HG03439 (cell line): ENCODE measurements at regions not wholly inside any gene's neighbourhood (a gene's known extent, or its start where the extent isn't known, plus 50 kb on each side); places are given as distances from the start of the nearest gene placed in this dataset.

ENCODE experiments used
- ATAC-seq: cut with Tn5 transposase; IDR thresholded peaks from one replicate; pipeline ENCODE4 v1.9.1; 2021; ENCODE audit warnings: mild to moderate bottlenecking, moderate library complexity; ENCODE audit not compliant: unreplicated experiment

DNA sequence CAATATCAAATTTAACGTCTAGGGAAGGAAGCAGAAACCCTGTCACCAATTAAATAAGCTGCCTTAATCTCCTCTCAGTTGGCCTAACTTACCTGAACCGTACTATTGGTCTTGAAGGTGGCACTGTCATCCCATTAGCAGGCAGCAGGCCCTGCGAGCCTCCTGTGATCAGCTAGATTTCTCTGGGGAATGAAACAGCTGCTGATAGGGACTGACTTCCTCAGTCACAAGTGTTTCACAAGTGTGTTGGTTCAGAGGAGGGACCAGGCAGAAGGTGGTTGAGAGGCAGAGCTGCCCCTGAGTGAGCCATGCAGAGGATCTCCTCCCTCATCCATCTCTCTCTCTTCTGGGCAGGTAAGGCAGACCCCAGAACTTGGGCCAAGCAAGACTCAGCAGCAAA lies 166.8 kb downstream of the DAD1 start:
- no peak for ATAC-seq

DNA sequence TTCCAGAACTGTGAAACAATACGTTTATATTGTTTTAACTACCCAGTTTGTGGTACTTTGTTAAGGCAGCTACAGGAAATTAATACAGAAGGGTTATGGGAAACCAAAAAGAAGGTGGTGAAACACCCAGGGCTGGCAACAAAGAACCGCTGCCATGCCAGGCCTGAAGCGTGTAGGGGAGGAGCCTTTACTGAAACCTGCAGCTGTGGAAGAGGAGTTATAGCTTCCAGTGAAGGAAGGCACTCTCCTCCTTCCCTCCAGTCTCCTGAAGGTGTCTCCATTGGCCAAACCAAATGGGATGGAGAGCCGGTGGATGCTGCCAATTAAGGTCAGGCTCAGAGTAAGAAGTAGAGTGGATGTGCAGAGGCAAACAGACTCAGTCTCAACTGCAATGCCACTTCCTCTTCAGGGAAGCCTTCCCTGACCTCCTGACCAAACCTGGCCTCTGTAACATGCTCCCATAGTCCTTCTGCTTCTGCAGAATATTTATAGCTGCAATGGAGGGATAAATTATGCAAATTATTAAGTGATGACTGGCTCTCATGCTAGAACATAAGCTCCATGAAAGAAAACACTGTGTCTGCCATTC lies 168.3 kb downstream of the DAD1 start:
- ATAC-seq: no peak

GRCh38 chr14:22419620-22420019 lies 169.4 kb downstream of the DAD1 start:
- ATAC-seq: no peak

GRCh38 chr14:22418631-22419030 lies 170.4 kb downstream of the DAD1 start:
- no peak for ATAC-seq

DNA sequence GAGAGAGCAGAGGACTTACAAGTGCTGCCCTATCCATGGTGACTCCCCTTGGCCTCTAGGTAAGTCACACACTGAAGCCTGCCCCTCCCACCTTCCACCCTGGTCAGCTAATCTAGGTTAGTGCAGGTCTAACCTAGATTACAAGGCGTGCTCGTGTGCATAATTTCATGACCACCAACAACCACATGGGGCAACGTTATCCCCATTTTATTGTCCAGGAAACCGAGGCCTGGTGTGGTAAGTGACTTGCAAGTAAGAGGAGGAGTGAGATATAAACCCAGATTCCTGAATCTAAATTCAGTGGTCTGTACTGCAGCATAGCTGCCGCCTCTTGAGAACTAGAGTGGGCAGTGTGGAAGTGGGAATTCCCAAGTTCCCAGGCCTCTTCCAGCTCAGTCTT lies 171.1 kb downstream of the DAD1 start:
- ATAC-seq: no peak

- ATAC-seq: no peak
These were observed 172.8 kb downstream of the DAD1 start for GRCh38 chr14:22416193-22416592.

DNA sequence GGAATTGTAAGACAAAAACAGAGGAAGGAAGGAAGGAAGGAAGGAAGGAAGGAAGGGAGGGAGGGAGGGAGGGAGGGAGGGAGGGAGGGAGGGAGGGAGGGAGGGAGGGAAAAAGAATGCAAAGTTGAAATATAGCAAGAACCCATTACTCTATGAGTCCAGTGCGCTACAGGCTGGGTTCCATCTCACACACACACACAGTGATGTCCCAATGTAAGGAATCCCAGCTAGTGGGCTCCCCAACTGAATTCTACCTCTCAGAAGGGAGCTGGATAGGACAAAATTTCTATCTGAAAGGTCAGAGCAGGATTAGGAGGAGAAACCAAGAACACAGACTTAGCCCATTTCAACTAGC lies 173.4 kb downstream of the DAD1 start:
- ATAC-seq: no peak

DNA sequence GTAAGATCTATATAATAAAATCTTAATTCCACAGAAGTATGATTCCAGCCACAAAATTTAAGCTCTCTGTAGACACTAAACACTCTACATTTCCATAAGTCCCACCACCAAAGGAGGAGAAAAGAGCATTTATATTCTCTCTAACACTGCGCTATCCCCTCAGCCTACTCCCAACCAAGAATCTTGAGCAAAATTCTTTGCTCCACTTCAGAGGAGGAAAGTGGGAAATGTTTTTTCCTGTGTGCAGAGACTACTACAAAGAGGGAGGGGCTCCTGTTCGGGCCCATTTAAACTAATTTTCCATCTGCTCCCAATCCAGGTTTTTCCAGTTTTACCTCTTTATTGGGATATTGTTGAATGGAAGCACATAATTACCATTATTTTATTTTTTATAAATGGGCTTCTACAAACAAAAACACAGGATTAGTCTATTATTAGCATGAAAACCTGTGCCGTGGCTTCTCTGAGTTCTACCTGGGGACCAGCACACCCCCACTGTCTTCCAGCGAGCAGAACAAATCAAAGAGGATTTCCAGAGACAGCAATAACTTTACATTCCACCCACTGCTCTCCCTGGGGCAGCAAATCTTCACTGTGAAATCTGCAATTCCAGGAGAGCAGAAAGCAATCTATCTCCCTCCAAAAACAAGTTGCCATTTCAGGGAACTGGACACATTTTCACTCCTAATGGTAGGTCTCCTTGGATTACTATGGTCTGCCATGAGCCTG lies 174.0 kb downstream of the DAD1 start:
- no peak for ATAC-seq

DNA sequence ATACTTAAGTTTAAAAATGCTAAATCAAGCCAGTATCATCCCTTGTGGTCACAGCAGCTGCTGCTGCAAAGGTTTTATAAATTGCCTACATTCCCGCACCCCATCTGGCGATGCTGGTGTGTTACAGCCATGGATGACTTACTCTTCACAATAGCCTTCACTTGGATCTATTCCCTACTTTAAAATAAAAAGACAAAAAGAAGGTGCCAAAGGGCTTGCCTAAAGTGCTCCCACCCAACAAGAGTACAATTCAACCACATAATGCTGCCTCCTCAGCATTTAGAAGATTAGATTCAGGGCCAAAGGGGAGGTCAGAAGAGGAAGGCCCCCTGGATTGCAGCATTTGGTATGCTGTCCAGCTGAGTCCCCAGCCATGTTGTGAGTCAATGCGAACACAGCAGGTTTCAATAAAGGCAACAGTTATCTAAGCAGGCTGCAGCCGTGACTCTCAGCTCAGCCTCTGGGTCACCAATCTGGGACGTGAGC lies 176.1 kb downstream of the DAD1 start:
- no peak for ATAC-seq

- no peak for ATAC-seq
These were observed 177.5 kb downstream of the DAD1 start for GRCh38 chr14:22411398-22412055.

DNA sequence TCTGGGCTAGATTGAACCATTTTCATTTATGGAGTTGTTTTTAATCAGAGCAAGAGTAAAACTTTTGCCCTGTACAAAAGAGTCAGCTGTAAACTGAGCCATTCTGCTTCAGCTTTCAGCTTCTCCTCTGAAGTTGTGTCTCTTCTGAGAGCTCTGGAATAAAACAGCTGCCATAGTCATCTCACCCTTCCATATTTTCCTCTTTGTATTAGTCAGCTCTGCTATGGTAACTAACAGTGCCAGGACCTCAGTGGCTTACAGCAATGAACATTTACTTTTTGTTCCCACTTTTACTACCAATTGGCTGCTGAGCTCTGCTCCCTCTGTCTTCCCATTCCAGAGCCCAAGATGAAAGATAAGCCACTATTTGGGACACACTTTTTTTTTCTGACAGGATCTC lies 178.5 kb downstream of the DAD1 start:
- no peak for ATAC-seq

GRCh38 chr14:22409006-22409405 lies 180.0 kb downstream of the DAD1 start:
- ATAC-seq: no peak

DNA sequence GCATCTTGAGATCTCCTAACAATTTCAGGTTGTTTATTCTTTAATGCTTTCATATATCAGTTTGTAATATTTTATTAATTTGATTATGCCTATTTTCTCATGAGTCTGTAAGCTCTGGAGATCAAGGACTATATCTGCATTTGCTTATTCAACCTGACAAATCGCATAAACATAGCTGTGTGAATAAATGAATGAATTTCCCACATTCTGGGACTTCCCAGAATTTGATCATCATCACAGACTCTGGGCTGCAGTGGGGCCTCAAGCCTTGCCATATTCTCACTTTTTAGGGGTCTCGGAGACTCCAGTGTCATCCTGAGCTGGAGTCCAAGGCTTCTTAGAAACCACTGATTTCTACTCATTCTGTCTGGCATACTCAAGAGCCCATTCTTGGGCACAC lies 180.5 kb downstream of the DAD1 start:
- ATAC-seq: no peak

GRCh38 chr14:22407033-22407432 lies 182.0 kb downstream of the DAD1 start:
- no peak for ATAC-seq

- ATAC-seq: no peak
These were observed 183.8 kb downstream of the DAD1 start for GRCh38 chr14:22405201-22405600.

- ATAC-seq: no peak
These were observed 185.7 kb downstream of the DAD1 start for GRCh38 chr14:22403296-22403695.

DNA sequence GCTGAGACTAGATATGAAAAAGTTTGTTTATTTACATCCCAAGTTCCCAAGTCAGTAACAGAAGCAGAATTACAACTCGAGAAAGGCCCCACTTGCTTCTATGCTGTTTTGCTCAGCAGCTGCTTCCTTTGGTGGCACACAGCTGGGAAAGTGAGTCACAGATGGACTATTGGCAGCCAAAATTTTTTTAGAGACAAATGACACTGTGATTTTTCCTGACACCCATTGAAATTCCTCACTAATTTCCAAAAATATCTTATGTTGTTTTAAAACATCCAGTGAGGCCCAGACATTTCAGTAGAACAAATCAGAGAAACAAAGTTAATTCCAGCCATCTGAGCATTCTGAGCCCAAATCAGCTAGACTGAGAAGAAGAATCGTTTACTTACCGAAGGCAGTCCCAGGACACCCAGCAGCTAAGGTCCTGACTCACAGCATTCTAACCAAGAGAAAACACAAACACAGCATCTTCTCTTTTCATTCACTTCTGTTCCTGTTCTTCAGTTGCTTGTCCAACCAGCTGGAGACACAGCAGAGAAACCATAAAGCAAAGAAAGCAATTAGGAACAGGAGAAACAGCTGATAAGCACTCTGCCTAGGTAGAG lies 188.3 kb downstream of the DAD1 start:
- ATAC-seq: no peak

GRCh38 chr14:22399776-22400175 lies 189.2 kb downstream of the DAD1 start:
- ATAC-seq: no peak

- no peak for ATAC-seq
These were observed 191.7 kb downstream of the DAD1 start for GRCh38 chr14:22397221-22397737.

GRCh38 chr14:22395803-22396202 lies 193.2 kb downstream of the DAD1 start:
- ATAC-seq: no peak

- ATAC-seq: no peak
These were observed 194.4 kb downstream of the DAD1 start for GRCh38 chr14:22394616-22395015.

DNA sequence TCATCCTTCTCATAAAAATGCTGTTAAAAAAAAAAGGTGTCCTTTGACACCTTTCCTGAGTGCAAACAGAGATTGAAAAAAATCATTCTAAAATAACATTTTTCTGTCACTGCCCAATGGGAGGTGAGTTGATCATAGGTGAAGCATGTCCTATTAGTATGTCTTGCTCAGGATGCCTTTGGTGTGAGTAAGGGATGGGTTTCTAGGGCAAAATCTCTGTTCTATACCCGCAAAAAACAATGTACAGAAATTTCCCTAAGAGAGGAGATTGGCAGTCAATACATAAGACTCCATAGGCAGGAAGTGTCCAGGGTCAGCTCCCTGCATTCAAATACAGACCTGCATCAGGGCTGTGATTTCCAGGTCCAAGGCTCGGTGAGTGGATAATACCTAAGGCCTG lies 195.2 kb downstream of the DAD1 start:
- ATAC-seq: no peak
